GM23338 (cell line): ENCODE measurements at regions not wholly inside any gene's neighbourhood (a gene's known extent, or its start where the extent isn't known, plus 50 kb on each side); places are given as distances from the start of the nearest gene placed in this dataset.

ENCODE experiments used
- ATAC-seq: fragments of 200-7000 bp; cut with Tn5 transposase; 3 replicates; pipeline ENCODE4 v1.9.1; 2020
- DNase-seq: peaks from one replicate; pipeline ENCODE4 v3.0.0-alpha.2; 2015; ENCODE audit warnings: low spot score
- H2AFZ ChIP-seq: fragments of 200-600 bp; sonication (generic); 2 replicates; pipeline ENCODE4 v1.8.0; 2016; ENCODE audit warnings: antibody characterized with exemption, mild to moderate bottlenecking, moderate library complexity
- H3F3A ChIP-seq: fragments of 200-600 bp; sonication (generic); replicated peaks from 2 replicates; pipeline ENCODE4 v1.8.0; 2017; ENCODE audit warnings: antibody characterized with exemption, mixed run types, low read depth
- H3K27ac ChIP-seq: fragments of 200-600 bp; sonication (generic); 2 replicates; pipeline ENCODE4 v1.6.1; 2016; ENCODE audit warnings: low read depth
- H3K27me3 ChIP-seq: fragments of 200-600 bp; sonication (generic); 2 replicates; pipeline ENCODE4 v1.8.0; 2016; ENCODE audit warnings: mild to moderate bottlenecking, mixed run types, moderate library complexity; ENCODE audit not compliant: insufficient read depth
- H3K36me3 ChIP-seq: fragments of 200-600 bp; sonication (generic); 2 replicates; pipeline ENCODE4 v1.8.0; 2016; ENCODE audit warnings: mild to moderate bottlenecking; ENCODE audit not compliant: insufficient read depth
- H3K4me1 ChIP-seq: fragments of 200-600 bp; sonication (generic); 2 replicates; pipeline ENCODE4 v1.8.0; 2016; ENCODE audit warnings: mild to moderate bottlenecking, moderate library complexity; ENCODE audit not compliant: insufficient read depth
- H3K4me2 ChIP-seq: fragments of 200-600 bp; sonication (generic); 2 replicates; pipeline ENCODE4 v1.7.1; 2017; ENCODE audit warnings: mixed run types
- H3K4me3 ChIP-seq: fragments of 200-600 bp; sonication (generic); 2 replicates; pipeline ENCODE4 v1.6.1; 2016; ENCODE audit warnings: mixed run types
- H3K79me2 ChIP-seq: fragments of 200-600 bp; sonication (generic); replicated peaks from 2 replicates; pipeline ENCODE4 v1.8.0; 2017; ENCODE audit warnings: mild to moderate bottlenecking; ENCODE audit not compliant: insufficient read depth
- H3K9me2 ChIP-seq: fragments of 200-600 bp; sonication (generic); 2 replicates; pipeline ENCODE4 v1.8.0; 2017; ENCODE audit not compliant: insufficient read depth
- H4K20me1 ChIP-seq: fragments of 200-600 bp; sonication (generic); replicated peaks from 2 replicates; pipeline ENCODE4 v1.8.0; 2017; ENCODE audit warnings: mild to moderate bottlenecking; ENCODE audit not compliant: insufficient read depth
- H3K27ac Mint-ChIP-seq: 2 replicates; pipeline ENCODE4 v1.8.0; 2020; ENCODE audit warnings: inconsistent platforms, mild to moderate bottlenecking, moderate library complexity, mixed read lengths
- H3K27me3 Mint-ChIP-seq: 3 replicates; pipeline ENCODE4 v1.8.0; 2022; ENCODE audit warnings: low read depth, mild to moderate bottlenecking, moderate library complexity, mixed read lengths, inconsistent platforms; ENCODE audit not compliant: insufficient read depth, poor library complexity
- H3K36me3 Mint-ChIP-seq: 3 replicates; pipeline ENCODE4 v1.8.0; 2021; ENCODE audit warnings: low read depth, mild to moderate bottlenecking, inconsistent platforms, moderate library complexity, mixed read lengths
- H3K4me1 Mint-ChIP-seq: 3 replicates; pipeline ENCODE4 v1.8.0; 2020; ENCODE audit warnings: mild to moderate bottlenecking, inconsistent platforms, mixed read lengths
- H3K4me3 Mint-ChIP-seq: 3 replicates; pipeline ENCODE4 v1.8.0; 2021; ENCODE audit warnings: moderate library complexity, mild to moderate bottlenecking, inconsistent platforms, mixed read lengths
- H3K9me3 Mint-ChIP-seq: 3 replicates; pipeline ENCODE4 v1.8.0; 2020; ENCODE audit warnings: moderate library complexity, mild to moderate bottlenecking, inconsistent platforms, mixed read lengths
- EZH2 ChIP-seq: fragments of 200-600 bp; sonication (generic); IDR thresholded peaks from one replicate; pipeline ENCODE4 v1.8.0; 2017; ENCODE audit warnings: antibody characterized with exemption, mild to moderate bottlenecking, low read depth; ENCODE audit not compliant: unreplicated experiment
- EZH2phosphoT487 ChIP-seq: fragments of 200-600 bp; sonication (generic); IDR thresholded peaks from one replicate; pipeline ENCODE4 v1.8.1; 2018; ENCODE audit warnings: antibody characterized with exemption; ENCODE audit not compliant: unreplicated experiment
- JUNB ChIP-seq: IDR thresholded peaks from one replicate; pipeline ENCODE4 v1.6.1; 2016; ENCODE audit warnings: antibody characterized with exemption; ENCODE audit not compliant: unreplicated experiment
- NANOG ChIP-seq: IDR thresholded peaks from 2 replicates; pipeline ENCODE4 v1.6.1; 2016; ENCODE audit warnings: antibody characterized with exemption, borderline replicate concordance
- POLR2AphosphoS5 ChIP-seq: IDR thresholded peaks from 2 replicates; pipeline ENCODE4 v1.6.1; 2016; ENCODE audit warnings: antibody characterized with exemption, low read depth
- STAT1 ChIP-seq: IDR thresholded peaks from one replicate; pipeline ENCODE4 v1.6.1; 2016; ENCODE audit warnings: antibody characterized with exemption; ENCODE audit not compliant: unreplicated experiment
- TF ChIP-seq, protein P1 (sequence below): fragments of 250-450 bp; sonication (Bioruptor Pico); IDR thresholded peaks from 2 replicates; pipeline ENCODE4 v1.5.0; 2020; ENCODE audit warnings: mild to moderate bottlenecking, moderate library complexity
- TF ChIP-seq, protein P2 (sequence below), 2 experiments: fragments of 200-600 bp in 1 of 2; sonication (generic) in 1 of 2; conservative IDR thresholded peaks; 2 replicates each; pipeline versions ENCODE4 v1.5.1 to v1.6.1; 2016 to 2017; ENCODE audit warnings: antibody characterized with exemption in 2 of 2, low read depth in 2 of 2, mild to moderate bottlenecking in 2 of 2, moderate library complexity in 1 of 2

DNA sequence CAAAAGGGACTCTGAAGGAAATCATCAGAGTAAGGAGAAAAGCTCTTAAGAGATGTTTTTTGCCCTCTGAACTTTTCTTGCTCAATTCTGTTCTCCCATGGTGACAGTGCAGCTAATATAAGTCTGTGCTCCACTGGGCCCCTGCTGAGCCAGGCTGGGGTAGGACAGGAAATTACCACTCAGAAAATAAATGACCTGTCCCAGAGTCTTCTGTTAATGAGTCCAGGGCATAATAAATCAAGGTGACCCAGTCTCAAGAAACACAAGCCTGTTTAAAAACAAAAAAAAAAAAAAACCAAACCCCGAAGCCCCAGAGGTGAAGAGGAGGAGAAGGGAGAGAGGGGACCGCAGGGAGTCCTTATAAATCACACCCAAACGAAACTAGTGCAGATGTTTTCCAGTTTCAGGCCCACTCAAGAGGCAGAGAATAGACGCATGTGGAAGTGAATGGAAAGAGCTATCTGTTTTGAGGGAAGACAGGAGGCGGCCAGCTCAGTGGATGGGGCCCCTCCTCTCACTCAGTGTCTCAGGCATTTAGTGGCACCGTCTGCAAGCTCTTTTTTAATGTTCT lies 59.8 kb upstream of the BOC start (continued):
- TF ChIP-seq EZH2phosphoT487 (no peak), POLR2AphosphoS5 (no peak), NANOG (no peak), STAT1 (no peak), JUNB (no peak)
- TF ChIP-seq, protein P1, sequence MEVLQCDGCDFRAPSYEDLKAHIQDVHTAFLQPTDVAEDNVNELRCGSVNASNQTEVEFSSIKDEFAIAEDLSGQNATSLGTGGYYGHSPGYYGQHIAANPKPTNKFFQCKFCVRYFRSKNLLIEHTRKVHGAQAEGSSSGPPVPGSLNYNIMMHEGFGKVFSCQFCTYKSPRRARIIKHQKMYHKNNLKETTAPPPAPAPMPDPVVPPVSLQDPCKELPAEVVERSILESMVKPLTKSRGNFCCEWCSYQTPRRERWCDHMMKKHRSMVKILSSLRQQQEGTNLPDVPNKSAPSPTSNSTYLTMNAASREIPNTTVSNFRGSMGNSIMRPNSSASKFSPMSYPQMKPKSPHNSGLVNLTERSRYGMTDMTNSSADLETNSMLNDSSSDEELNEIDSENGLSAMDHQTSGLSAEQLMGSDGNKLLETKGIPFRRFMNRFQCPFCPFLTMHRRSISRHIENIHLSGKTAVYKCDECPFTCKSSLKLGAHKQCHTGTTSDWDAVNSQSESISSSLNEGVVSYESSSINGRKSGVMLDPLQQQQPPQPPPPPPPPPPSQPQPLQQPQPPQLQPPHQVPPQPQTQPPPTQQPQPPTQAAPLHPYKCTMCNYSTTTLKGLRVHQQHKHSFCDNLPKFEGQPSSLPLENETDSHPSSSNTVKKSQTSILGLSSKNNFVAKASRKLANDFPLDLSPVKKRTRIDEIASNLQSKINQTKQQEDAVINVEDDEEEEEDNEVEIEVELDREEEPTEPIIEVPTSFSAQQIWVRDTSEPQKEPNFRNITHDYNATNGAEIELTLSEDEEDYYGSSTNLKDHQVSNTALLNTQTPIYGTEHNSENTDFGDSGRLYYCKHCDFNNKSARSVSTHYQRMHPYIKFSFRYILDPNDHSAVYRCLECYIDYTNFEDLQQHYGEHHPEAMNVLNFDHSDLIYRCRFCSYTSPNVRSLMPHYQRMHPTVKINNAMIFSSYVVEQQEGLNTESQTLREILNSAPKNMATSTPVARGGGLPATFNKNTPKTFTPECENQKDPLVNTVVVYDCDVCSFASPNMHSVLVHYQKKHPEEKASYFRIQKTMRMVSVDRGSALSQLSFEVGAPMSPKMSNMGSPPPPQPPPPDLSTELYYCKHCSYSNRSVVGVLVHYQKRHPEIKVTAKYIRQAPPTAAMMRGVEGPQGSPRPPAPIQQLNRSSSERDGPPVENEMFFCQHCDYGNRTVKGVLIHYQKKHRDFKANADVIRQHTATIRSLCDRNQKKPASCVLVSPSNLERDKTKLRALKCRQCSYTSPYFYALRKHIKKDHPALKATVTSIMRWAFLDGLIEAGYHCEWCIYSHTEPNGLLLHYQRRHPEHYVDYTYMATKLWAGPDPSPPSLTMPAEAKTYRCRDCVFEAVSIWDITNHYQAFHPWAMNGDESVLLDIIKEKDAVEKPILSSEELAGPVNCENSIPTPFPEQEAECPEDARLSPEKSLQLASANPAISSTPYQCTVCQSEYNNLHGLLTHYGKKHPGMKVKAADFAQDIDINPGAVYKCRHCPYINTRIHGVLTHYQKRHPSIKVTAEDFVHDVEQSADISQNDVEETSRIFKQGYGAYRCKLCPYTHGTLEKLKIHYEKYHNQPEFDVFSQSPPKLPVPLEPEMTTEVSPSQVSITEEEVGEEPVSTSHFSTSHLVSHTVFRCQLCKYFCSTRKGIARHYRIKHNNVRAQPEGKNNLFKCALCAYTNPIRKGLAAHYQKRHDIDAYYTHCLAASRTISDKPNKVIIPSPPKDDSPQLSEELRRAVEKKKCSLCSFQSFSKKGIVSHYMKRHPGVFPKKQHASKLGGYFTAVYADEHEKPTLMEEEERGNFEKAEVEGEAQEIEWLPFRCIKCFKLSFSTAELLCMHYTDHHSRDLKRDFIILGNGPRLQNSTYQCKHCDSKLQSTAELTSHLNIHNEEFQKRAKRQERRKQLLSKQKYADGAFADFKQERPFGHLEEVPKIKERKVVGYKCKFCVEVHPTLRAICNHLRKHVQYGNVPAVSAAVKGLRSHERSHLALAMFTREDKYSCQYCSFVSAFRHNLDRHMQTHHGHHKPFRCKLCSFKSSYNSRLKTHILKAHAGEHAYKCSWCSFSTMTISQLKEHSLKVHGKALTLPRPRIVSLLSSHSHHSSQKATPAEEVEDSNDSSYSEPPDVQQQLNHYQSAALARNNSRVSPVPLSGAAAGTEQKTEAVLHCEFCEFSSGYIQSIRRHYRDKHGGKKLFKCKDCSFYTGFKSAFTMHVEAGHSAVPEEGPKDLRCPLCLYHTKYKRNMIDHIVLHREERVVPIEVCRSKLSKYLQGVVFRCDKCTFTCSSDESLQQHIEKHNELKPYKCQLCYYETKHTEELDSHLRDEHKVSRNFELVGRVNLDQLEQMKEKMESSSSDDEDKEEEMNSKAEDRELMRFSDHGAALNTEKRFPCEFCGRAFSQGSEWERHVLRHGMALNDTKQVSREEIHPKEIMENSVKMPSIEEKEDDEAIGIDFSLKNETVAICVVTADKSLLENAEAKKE: no peak

DNA sequence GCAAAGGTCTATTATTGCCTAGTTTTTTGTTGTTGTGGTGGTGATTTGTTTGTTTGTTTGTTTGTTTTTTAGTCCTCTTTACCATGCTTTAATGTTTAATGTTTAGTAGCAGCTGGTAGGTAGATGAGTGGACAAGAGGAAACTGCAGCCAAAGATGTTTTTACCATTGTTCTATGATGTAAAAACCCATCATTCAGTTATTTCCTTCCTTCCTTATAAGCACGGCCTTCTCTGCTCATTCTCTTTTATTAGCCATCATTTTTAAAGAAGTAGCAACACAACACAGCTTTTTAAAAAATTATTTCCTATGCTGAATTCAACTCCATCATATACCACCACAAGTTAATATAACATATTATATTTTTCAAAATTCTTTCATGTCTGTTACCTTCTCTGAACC lies 58.5 kb upstream of the BOC start:
- H3K4me3 Mint-ChIP-seq: no peak overlapping the region
- no peaks in the 10 kb centered on the region for H3K36me3 ChIP-seq
- H3K27ac Mint-ChIP-seq: no peak overlapping the region
- peaks cover 33% of the 10 kb centered on the region for H3K4me1 ChIP-seq
- no peaks in the 10 kb centered on the region for H4K20me1 ChIP-seq
- H3K4me3 ChIP-seq: no peak overlapping the region
- H3K4me2 ChIP-seq: peak overlapping the region; percentile 39; the same call in 1 of the 2 replicates
- peaks cover 41% of the 10 kb centered on the region for H3K4me1 Mint-ChIP-seq
- H3K9me2 ChIP-seq: peaks cover 3% of the 10 kb centered on the region; the same call in 1 of the 2 replicates
- ATAC-seq (no peak), DNase-seq (no peak)
- no peak overlapping the region for H2AFZ ChIP-seq
- no peak overlapping the region for H3K27ac ChIP-seq
- H3K27me3 Mint-ChIP-seq: peaks cover 3% of the 10 kb centered on the region
- no peaks in the 10 kb centered on the region for H3F3A ChIP-seq
- no peaks in the 10 kb centered on the region for H3K79me2 ChIP-seq
- H3K27me3 ChIP-seq: no peaks in the 10 kb centered on the region
- H3K9me3 Mint-ChIP-seq: no peaks in the 10 kb centered on the region
- H3K36me3 Mint-ChIP-seq: no peaks in the 10 kb centered on the region
- TF ChIP-seq, protein P2, sequence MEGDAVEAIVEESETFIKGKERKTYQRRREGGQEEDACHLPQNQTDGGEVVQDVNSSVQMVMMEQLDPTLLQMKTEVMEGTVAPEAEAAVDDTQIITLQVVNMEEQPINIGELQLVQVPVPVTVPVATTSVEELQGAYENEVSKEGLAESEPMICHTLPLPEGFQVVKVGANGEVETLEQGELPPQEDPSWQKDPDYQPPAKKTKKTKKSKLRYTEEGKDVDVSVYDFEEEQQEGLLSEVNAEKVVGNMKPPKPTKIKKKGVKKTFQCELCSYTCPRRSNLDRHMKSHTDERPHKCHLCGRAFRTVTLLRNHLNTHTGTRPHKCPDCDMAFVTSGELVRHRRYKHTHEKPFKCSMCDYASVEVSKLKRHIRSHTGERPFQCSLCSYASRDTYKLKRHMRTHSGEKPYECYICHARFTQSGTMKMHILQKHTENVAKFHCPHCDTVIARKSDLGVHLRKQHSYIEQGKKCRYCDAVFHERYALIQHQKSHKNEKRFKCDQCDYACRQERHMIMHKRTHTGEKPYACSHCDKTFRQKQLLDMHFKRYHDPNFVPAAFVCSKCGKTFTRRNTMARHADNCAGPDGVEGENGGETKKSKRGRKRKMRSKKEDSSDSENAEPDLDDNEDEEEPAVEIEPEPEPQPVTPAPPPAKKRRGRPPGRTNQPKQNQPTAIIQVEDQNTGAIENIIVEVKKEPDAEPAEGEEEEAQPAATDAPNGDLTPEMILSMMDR (conservative IDR thresholded peaks at IDR 0.05; ENCODE audit: low read depth in 2 of 2): no peak
- TF ChIP-seq NANOG (no peak), EZH2phosphoT487 (no peak), EZH2 (no peak)
- TF ChIP-seq, protein P1: no peak
